ENCODE measurements at regions not wholly inside any gene's neighbourhood (a gene's known extent, or its start where the extent isn't known, plus 50 kb on each side); places are given as distances from the start of the nearest gene placed in this dataset.
"Not testable (repeated sequence)": the region's sequence is repeated elsewhere in the genome, so short reads cannot be mapped to it uniquely, and the experiment has no call there.

DNA sequence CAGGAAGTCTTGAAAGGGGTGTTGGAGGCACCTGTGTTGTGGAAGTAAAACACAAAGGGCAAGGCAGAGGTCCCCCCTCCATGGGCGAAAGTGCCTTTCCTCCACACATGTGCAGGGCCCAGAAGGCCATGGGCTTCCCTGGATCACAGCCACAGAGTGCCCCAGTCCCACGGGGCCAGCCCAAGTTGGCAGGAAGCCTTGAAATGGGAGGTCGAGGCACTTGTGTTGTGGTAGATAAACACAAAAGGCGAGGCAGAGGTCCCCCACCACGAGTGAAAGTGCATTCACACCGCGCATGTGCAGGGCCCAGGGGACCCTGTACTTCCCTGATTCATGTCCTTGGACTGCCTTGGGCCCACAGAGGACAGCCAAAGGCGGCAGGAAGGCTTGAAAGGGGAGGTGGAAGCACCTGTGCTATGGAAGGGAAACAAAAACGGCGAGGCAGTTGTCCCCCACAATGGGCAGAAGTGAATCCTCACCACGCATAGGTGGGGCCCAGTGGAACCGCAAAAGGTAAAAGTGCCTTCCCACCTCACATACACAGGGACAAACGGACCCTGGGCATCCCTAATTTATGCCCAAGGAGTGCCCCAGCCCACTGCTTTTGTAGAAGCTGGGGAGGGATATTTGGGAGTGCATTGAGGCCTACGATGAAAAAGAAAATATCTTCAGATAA lies 585.4 kb downstream of the ALG10 start:
- no peak for DNase-seq

DNA sequence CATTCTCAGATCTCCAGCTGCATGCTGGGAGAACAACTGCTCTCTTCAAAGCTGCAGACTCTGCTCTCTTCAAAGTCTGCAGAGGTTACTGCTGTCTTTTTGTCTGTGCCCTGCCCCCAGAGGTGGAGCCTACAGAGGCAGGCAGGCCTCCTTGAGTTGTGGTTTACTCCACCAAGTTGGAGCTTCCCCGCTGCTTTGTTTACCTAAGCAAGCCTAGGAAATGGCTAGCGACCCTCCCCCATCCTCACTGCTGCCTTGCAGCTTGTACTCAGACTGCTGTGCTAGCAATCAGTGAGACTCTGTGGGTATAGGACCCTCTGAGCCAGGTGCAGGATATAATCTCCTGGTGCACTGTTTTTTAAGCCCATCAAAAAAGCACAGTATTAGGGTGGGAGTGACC lies 591.7 kb downstream of the ALG10 start:
- DNase-seq = not testable (repeated sequence)

DNA sequence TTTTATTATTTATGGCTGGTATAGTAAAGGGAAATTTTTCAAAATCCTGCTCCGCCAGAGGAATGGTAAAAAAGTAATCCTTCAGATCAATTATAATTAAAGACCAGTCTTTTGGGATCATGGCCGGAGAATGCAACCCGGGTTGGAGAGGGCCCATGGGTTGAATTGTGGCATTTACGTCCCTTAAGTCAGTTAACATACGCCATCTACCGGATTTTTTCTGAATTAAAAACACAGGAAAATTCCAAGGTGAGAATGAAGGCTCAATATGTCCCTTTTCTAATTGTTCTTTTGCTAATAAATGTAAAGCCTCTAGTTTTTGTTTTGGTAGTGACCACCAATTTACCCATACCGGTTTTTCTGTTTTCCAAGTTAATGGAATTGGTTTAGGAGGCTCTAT lies 602.8 kb downstream of the ALG10 start:
- peak; percentile 14 for DNase-seq

DNA sequence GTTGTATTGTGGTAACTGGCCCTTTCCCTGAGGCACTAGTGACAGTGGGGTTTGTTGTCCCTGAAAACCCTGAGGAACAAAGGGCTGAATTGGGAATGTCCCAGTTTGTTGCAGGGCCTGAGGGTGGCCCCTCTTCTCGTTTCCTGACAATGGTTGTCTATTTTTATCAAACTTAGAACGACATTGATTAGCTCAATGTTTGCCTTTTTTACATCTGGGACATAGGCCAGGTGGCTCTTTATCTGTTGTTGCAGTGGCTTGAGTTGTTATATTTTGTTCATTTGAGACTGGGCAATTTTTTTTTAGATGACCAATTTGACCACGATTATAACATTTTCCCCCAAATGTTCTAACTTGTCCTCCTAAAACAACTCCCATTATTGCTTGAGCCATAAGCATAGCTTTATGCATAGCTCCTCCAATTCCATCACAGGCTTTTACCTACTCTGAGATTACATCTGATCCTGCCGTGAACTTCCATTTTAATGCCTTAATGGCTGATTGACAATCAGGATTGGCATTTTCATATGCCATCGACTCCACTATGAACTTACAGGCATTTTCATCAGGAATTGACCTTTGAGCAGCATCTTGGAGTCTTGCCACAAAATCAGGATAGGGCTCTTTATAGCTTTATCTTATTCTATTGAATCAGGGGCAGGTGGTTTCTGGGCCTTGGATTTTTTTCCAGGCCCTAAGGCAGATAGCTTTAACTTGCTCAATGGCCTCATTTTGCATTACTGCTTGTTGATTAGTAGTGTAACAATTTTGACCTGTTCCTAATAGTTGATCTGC lies 604.3 kb downstream of the ALG10 start:
- DNase-seq = no peak
